ENCODE measurements at regions not wholly inside any gene's neighbourhood (a gene's known extent, or its start where the extent isn't known, plus 50 kb on each side); places are given as distances from the start of the nearest gene placed in this dataset.

DNA sequence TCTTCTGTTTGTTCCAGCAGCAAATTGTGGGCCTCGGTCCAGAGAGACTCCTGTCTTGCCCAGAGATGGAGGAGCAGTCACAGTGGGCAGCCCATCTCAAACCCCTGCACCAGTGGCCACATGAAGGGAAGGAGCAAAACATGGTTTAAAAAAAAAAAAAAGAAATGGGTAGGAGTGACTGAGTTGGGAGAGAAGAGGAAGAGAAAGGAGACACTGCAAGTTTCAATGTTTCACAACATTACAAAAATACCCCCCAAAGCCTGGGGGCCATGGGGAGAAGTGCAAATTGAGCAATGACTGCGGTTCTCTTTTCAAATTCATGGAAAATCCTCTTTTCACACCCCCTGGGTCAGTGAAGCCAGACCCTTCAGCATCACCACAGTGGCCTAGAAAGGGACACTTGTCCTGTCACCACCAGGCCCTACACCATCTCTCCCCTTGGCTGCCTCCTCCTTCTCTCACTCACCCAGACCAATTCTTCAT lies 117.1 kb downstream of the ZFP36L2 start:
- intact Hi-C loops (cut with micrococcal nuclease), result no loop called here

DNA sequence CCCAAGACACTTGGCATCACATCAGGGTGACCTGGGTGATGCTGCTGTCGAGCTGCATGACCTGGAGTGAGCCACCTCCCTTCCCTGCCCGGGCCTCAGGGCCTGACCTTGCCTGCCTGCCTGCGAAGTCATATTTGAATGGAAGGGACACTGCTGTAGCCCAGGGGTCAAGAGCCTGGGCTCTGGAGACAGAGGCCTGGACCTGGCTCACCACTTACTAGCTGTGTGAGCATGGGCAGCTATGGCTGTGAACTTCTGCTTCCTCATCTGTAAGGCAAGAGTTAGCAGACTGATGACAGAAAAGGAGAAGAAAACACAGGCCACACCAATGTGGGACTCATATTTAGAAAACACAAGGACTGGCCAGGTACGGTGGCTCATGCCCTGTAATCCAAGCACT lies 118.7 kb downstream of the ZFP36L2 start:
- intact Hi-C loops (cut with micrococcal nuclease), result no loop called here

DNA sequence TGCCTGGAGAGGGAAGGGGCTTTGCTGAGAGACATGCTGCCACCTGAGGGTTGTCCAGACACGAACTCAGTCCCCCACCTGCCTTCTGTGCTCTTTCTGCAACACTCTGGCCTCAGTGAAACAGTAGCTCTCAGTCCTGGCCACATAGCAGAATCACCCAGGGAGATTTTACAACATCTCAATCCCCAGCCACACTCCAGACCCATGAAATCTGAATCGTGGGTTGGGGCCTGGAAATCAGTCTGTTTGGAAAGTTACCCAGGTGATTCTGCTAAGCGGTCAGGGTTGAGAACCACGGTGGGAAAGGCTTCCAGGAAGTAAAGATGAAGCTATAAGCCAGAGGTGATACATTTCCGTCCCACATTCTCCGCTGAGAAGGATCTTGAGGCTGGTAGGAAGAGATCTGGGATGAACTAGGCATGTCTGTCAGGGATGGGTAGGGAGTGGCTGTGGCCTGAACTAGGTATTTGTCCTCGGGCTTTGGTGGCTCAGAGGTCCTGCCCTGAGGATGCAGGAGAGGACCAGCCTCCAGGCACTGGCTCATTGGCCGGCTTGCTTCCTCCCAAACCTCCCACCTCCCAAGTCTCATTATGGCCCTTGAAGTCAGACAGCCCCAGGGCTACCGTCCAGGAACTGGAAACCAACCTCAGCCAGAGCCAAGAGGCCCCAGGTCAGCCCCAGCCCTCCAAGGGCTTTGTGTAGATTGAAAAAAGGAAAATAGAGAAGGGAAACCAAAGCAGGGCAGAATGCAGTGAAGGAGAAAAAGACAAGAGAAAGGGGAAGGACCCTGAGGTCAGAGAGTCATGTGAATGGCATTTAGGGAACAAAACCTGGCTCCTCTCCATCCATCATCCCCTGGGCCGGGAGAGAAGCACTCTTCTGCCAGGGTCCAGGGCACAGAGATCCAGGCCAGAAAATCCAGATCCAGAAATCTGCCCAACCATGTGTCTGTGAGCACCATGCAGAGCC lies 119.6 kb downstream of the ZFP36L2 start:
- intact Hi-C loops (cut with micrococcal nuclease), result no loop called here

DNA sequence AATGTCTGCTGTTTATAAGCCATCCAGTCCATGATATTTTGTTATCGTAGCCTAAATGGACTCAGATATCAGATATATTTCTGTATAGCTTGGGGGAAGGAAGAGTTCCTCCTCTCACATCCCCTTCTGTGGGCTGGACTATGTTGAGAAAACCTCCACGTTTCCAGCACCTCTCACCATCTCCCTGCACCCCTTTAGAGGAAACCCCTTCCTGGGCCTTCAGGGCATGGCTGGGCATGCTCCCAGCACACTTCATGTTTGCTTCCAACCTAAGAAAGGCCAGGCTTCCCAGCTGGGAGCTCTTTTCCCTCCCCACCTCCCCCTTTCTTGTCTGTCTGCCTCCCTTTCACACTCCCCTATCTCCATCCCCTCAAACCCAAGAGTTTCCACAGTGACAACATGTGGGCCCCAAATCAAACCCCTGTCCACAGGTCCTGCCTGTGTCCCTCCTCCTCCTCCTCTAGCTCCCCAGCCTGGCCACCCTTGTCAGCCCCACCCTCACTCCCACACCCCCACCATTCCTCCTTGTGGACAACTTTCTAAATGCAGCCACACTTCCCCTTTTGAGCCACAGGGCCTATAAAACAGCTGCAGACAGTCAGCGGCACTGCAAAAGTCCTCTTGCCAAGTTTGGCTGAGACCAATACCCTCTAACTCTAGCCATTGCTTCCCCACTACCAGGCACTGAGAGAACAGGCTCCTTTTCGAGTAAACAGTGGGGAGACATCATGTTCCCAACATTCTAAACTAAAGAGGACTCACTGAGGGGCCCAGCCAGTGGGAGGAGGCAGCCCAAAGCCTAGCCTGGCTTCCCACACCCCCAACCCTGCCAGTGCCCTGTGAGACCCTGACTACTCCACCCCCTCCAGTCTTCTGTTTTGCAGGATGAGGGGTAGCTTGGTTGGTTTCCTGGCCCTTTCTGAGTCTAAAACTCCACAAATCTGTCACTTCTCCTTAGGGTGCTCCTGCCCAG lies 120.5 kb downstream of the ZFP36L2 start:
- intact Hi-C loops (cut with micrococcal nuclease), result no loop called here

DNA sequence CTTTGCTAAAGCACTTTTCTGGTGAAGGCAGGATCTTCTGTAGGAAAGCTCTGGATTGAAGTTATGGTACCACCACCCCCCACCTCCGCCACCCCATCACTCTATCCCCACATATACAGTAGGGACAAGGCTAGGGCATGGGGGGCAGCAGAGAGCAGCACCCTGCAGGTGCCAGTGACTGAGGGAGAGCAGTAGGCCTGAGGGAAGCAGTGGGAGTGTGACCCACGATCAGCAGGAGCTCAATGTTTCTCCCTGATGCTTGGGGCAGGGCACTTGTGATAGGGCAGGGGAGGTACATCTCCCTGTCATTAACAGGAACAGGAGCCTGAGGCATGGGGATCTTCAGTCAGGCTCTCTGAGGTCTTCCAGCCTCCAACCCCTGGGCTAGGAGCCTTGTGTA lies 121.6 kb downstream of the ZFP36L2 start:
- intact Hi-C loops (cut with micrococcal nuclease), result no loop called here

DNA sequence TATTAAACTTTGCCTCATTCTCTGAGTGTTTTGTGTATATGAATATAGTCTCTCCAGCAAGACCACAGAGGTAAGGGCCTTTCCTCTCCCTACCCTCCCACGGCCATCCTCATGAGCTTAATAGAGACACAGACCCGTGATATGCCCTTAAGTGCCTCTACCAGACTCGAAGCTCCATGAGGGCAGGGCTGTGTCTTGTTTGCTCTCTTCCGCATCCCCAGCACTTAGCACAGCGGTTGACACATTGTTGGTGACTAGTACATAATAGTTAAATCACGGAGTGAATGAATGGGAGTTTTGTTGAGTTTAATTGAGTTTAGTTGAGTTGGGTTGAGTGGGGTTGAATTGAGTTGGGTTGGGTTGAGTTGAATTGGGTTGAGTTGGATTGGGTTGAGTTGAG lies 122.3 kb downstream of the ZFP36L2 start:
- intact Hi-C loops (cut with micrococcal nuclease), result no loop called here

DNA sequence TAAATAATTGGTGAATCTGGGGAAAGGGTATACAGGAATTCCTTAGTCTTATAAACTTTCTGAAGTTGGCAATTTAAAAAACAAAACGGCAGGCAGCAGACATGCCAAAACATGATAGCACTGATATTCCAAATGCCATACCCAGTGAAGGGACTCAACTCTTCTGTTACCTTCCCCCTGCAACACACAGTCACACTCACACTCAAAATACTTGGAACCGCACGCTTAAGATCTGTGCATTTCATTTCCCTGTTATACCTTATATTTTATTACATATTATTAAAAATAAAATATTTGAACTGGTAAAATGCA lies 123.4 kb downstream of the ZFP36L2 start:
- intact Hi-C loops (cut with micrococcal nuclease), result no loop called here

DNA sequence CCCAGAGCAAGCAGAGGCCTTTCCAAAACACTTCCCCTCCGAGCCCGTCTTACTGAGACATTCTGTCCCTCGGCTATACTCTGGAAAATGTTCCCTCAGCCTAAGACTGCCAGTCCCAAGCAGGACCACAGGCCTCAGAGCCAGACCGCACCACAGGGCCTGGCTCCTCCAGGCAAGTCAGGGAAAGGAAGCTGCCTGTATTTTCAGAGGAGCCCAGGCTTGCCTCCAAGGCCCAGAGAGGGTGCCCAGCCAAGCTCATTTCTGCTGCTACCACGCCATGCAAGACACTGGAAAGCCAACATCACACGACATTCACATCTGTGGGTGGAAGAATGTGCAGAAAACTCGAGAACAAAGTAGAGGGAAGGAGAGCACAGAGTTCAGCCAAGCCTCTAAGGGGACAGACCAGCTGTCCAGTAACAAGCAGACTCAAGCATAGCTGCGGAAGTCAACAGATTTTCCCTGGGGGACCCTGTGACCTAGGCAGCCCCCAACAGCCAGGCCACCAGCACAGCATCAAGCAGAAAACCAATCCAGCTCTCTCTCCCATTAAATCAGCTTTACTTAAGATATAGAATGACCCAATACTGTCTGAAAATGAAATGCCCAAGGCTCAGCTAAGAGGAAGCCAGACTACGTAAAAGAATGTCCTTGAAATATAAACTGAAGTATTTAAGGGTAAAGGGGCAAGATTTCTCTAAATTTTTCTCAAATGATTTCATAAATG lies 123.9 kb downstream of the ZFP36L2 start:
- intact Hi-C loops (cut with micrococcal nuclease), result no loop called here

DNA sequence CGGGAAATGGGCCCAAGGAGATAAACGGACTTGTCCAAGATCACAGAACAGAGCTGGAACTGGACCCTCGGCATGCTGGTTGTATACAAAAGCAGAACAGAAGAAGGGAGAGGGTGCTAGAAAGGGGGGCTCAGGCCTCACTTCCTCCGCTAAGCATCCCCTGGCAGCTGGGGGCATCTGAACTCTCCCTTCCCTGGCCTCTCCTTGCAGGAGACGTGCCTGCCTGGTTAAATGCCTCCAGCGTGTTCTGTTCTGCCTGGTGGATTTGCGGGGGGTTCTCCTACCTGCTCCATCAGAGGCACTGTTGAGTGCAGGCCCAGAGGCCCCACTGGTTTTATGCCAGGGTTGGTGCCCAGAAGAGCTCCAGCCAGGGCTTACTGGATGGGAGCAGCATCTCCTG lies 124.7 kb downstream of the ZFP36L2 start:
- intact Hi-C loops (cut with micrococcal nuclease), result no loop called here

DNA sequence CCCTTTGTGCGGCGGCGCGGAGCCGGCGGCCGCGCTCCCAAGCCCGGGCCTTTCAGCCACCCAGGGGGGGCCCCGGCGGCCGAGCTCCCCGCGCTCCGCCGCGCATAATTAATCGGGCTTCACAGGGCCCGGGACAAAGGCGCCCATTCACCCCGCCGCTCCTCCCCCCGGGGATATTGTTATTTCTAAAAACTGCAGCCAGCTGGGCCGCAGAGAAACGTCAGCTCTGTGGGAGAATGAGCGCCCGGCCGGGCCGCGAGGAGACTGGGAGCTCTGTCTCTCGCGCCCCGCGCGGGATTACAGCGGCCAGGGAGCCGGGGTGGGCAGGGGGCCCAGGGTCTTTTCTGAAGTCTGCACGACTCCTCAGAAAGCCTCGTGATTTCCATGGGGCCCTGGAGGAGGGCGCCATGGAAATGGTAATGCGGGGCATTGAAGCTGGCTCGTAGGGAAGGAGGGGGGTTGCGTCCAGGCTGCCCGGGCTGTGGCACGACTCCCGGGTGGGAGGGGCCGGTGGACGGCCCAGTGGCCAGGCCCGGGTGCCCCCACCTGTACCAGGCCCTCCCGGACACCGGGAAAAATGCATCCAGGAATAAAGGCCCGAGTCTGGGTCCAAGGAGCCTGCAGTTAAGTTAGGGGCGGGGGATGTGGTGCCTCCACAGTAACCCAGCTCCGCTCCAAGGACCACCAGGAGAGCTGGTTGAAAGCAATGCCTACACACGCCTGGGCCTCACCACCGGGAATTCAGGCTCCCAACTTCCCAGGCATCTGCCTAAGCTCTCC lies 125.3 kb downstream of the ZFP36L2 start:
- intact Hi-C loops (cut with micrococcal nuclease), result no loop called here

DNA sequence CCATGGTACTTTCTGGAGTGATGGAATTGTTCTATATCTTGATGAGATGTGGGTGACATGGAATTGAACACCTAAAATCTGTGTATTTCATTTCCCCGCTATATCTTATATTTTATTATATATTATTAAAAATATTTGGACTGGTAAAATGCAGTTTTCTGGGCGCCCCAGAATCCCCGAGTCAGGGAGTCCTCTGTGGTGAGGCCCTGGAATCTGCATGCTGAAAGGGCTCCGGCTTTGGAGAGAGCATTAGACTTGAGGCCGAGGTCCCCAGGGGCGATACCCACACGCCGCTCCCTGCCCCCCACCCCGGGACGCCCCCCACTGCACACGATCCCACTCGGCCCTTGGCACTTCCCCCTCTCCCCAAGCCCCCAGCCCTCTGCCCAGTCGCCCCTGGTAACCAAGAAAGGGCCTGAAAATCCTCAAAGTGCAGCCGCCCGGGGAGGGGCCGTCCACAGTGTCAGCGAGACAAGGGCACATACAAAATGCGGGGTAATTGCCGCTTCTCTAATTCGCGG lies 126.0 kb downstream of the ZFP36L2 start:
- intact Hi-C loops (cut with micrococcal nuclease), result no loop called here

DNA sequence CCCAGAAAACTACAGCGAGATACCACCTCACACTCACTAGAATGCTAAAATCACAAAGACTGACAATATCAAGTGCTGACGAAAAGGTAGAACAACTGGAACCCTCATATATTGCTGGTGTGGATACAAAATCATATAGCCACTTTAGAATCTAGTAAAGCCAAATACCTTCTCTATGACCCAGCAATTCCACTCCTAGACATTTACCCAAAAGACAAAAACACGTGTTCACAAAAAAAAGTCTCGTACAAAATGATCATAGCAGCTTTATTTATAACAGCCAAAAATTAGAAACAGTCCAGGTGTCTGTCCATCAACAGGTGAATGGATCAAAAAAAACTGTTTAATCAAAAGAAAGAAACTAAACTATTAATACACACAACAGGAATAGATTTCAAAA lies 126.6 kb downstream of the ZFP36L2 start:
- intact Hi-C loops (cut with micrococcal nuclease), result no loop called here

DNA sequence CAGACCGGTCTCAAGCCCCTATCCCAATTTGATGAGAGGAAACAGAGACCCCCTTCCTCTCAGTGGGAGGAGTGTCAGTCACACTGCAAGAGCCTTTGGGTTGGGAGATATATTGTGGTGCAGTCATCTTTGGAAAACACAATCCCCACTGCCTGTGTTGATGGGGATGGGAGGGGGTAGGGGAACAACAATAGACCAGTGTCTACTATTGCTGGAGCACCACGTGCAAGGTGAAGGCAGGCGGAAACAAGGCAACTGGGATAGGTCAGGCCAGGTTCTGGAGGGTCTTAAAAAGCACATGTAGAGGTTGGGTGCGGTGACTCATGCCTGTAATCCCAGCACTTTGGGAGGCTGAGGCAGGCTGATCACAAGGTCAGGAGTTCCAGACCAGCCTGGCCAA lies 127.9 kb downstream of the ZFP36L2 start:
- intact Hi-C loops (cut with micrococcal nuclease), result no loop called here

DNA sequence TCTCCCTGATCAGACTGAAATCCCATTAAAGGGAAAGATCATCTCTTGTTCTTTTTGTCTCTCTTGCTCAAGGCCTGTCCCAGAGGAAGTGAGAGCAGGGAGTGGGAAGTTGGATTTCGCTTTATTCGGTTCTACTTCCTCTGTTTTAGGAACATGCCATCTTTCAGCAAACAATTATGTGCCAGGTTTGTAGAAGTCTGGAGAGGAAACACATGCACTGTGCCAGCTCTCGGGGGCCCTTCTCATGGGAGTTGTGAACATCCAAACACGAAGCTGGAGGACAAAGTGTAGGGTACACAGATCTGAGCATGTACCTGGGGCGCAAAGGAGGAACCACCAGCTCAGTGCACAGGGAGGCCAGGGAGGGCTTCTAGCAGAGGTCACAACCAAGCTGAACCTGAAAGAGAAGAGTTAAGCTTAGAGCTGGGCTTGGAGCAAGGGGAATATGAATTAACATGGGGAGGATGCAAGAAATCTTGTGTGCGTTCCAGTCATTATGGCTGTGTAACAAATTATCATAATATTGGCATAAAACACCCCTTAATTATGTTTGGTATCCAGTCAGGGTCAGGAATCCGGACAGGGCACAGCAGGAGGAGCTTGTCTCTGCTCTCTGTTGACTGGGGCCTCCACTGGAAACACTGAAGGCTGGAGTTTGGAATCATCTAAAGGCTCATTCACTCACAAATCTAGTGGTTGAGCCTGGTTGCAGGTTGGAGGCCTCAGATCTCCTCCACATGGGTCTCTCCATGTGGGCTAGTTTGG lies 128.6 kb downstream of the ZFP36L2 start:
- intact Hi-C loops (cut with micrococcal nuclease), result no loop called here

DNA sequence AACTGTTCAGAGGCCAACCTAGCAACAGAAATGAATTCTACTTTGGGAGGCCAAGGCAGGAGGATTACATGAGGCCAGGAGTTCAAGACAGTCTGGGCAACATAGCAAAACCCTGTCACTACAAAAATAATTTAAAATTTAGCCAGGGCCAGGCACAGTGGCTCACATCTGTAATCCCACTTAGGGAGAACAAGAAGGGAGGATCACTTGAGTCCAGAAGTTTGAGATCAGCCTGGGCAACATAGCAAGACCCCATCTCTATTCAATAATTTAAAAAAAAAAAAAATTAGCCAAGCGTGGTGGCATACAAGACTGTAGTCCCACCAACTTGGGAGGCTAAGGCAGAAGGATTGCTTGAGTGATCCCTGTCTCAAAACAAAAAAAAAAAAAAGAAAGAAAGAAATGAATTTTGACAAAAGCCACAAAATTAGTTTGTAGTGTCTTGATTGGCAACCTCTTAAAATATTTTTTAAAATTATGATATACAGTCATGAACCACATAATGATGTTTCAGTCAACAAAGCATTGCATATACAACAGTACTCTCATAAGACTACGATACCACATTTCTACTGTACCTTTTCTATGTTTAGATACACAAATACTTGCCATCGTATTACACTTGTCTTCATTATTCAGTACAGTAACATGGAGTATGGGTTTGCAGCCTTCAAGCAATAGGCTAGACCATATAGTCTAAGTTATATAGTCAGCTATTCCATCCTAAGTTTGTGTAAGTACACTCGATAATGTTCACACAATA lies 130.7 kb downstream of the ZFP36L2 start:
- intact Hi-C loops (cut with micrococcal nuclease), result no loop called here

DNA sequence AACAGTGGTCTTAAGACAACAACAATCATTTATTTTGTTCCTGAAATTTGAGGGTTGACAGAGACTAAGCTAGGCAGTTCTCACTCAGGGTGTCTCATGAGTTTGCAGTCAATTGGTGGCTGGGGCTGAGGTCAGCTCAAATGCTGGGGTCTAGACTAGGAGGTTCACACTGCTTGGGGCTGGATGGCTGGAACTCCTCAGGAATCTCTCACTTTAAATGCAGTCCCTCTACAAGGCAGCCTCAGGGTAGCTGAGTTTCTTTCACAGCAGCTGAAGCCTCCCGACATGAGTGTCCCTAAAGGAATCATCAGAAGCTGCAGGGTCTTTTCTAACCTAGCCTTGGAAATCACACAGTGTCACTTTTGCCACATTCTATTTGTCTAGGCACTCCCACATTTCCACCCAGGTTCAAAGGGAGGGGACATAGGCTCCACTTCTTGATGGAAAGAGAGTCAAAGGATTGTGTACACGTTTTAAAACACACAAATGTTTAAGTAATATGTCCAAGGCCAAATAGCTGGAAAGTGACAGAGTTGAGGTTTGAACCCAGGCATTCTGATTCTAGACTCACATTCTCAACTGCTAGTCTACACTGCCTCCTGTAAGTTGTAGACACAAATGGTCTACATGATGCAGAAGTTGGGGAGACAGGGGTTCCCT lies 133.8 kb downstream of the ZFP36L2 start:
- intact Hi-C loops (cut with micrococcal nuclease), result no loop called here

DNA sequence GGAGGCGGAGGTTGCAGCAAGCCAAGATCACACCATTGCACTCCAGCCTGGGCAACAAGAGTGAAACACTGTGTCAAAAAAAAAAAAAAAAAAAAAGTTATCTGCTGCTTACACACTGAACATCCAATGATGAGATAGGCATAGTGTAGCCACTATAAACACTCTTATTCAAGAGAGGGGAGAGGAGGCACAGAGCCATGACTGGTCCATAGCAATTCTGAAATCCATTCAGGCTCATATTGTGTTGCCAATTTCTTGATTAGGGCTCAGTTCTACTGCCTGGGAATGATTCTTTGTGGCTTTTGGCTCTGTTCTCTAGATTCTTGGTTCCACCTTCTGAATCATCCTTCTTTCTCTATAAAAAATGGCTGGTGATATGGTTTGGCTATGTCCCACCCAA lies 136.1 kb downstream of the ZFP36L2 start:
- intact Hi-C loops (cut with micrococcal nuclease), result no loop called here

Data from T-helper 2 cell treated with Interferon-gamma antibody and Interleukin-4, amounts not matched to agents 100 ng/mL and 5 ng/mL, for 36 hours (primary cell).